IPS-NIHi7 (cell line): ENCODE measurements at regions not wholly inside any gene's neighbourhood (a gene's known extent, or its start where the extent isn't known, plus 50 kb on each side); places are given as distances from the start of the nearest gene placed in this dataset.
A peak's percentile ranks its signal among the peaks of the same experiment; 100 is the strongest.
"Not testable (repeated sequence)": the region's sequence is repeated elsewhere in the genome, so short reads cannot be mapped to it uniquely, and the experiment has no call there.

Source experiments
- DNase-seq: peaks from one replicate; pipeline ENCODE4 v3.0.0; 2012; ENCODE audit warnings: mixed read lengths; ENCODE audit errors: extremely low spot score

DNA sequence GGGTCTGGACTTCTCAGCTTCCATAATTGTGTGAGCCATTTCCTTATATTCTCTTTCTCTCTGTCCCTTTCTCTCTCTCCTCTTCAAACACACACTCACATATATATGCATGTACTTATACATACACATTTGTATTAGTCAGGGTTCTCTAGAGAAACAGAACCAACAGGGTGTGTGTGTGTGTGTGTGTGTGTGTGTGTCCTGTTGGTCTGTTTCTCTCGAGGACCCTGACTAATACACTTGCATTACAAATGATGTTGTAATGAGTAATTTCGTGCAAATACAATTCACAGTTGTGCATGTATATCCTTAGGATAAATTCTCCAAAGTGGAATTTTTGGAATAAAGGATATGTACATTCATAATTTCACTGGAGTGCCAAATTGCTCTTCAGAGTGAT lies 115.3 kb downstream of the NPIPB5 start:
- DNase-seq, result no peak

DNA sequence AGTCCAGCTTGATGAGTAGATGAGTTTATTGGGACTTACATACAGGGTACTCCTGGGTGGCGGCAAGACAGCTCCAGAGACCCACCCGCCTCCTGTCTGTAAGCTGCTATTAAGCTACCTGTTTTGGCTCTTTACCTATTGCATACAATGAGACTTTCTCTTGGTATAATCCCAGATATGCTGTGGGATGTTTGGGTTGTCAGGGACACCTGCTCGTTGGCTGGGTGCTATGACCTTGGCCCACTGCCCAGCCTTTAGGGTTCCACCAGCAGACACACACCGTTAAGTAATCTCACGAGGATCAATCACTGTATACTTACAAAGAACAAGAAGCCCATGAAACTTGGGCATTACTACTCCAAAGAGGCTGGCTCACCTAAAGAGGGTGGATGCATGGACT lies 116.4 kb downstream of the NPIPB5 start:
- no peak for DNase-seq

DNA sequence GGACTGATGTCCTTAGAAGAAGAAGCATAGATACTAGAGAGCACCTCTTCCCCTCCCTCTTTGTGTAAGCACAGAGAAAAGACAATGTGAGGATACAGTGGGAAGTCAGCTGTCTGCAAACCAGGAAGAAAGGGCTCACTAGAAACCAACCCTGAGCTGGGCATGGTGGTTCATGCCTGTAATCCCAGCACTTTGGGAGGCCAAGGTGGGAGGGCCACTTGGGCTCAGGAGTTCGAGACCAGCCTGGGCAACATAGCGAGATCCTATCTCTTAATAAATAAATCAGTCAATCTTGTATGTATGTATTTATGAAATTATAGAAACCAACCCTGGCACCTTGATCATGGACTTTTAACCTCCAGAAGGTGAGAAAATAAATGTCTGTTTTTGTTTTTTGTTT lies 118.3 kb downstream of the NPIPB5 start:
- no peak for DNase-seq

DNA sequence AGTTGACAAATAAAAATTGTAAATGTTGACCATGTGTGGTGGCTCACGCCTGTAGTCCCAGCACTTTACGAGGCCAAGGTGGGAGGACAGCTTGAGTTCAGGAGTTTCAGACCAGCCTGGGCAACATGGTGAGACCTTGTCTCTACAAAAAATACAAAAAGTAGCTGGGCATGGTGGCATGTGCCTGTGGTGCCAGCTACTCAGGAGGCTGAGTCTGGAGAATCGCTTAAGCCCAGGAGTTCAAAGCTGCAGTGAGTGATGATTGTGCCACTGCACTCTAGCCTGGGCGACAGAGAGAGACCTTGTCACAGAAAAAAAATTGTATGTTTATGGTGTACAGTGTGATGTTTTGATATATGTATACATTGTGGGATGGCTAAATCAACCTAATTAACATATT lies 119.6 kb downstream of the NPIPB5 start:
- DNase-seq, result no peak

DNA sequence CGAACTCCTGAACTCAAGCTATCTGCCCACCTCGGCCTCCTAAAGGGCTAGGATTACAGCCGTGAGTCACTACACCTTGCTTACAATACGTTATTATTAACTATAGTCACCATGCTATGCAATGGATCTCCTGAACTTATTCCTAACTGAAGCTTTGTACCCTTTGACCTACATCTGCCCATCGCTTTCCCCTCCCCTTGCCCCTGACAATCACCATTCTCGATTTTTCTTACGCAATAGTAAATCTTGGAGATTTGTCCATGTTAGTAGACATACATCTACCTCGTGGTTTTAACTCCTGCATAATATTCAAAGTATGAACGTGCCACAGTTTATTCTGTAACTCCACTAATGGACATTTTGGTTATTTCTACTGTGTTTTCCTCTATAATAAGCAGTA lies 120.6 kb downstream of the NPIPB5 start:
- no peak for DNase-seq

DNA sequence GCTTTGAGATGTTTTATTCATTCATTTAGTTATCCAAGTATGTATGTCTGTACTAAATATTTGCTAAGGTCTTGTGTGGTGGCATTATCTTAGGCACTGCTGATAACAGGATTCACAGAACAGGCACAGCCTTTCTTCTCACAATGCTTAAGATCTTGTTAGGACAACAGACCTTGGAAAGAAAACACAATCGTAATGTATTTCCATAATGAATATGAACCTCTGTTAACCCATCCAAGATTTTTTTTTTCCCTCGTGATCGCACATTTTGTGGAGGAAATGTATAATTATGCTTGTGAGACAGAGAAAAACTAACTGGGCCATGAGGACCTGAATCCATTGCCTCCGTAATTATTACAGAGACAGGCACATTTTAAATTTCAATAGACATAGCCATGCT lies 121.9 kb downstream of the NPIPB5 start:
- no peak for DNase-seq

DNA sequence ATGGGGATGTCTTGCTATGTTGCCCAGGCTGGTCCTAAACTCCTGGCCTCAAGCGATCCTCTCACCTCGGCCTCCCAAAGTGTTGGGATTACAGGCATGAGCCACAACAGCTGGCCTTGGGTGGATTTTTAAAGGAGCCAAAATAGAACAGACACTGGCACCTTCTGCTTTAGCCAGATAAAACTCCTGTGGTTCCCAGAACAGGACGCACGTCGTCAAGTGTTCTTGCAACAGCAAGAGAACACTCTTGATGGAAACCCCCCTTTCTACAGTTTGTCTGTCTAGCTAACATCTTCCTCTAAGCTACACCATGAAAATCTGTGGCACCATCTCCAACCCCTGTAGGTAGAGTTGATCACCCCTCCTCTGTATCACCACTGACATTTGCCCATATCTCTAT lies 122.6 kb downstream of the NPIPB5 start:
- no peak for DNase-seq

DNA sequence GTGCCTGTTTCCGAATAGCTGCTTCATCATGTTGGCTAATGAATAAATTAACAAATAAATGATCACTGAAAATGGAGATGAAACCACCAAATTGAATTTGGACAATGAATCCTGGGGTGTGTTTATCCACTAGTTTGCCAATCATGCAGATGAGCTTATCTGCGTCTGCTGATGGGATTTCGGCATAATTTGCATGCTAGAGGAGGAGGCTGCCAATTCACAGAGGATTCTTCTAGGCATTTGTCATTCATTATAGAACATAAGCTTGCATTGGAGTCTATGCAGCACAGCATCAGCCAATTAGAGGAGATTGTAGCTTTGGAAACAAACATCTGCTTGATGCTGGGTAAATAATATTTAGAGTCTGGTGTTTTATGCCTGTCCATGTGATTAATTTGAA lies 123.1 kb downstream of the NPIPB5 start:
- no peak for DNase-seq

DNA sequence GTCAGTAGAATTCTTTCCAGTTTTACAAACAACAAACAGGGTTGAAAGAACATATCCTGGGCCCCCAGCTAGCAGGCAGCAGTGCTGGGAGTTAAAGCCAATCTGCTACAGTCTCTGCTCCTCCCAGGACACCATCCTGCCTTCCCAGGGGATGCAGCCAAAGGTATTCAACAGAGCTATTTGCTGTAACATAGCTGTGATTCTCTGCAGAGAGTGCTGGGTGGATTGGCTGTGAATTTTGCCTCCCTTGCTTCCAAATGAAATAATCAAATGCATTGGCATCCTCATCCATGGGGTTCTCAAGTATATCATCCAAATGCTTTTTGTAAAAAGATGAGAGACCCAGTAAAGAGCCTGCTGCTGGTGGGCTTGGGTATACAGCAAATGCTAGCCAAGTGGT lies 124.3 kb downstream of the NPIPB5 start:
- peak; percentile 85 for DNase-seq

DNA sequence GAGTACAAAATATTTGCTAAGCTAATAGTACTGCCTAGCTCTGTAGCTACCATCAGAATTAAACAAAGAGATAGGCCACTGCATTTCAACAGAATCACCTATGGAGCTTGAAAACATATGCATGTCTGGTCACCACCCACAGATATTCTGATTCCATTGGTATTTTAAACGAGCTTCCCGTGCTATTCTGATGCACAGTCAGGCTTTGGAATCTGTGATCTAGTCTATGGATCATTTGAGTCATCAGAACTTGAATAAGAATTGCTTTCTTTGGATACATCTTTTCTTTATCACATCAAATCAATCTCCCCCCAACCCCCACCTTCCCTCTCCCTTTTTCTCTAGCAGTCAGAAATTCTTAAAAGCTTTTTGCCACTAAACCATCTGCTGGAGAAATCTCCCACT lies 124.7 kb downstream of the NPIPB5 start:
- DNase-seq, result peak; percentile 70

DNA sequence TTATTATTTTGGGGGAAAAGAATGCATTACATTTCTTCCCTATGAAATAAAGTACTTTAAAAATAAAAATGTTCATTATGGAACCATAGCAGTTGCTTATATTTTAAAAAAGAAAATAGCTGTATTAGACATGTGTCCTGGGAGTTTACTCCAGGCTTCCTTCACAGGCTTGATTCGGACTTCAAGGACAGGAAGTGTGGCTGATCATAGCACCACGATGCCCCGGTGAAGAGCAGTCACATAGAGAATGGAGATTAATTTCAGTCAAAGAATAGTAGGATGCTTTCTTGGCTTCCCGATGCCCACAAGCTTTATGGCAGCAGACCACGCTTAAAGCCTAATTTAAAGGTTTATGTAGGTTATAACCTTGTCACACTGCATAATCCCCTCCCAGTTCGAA lies 125.1 kb downstream of the NPIPB5 start:
- DNase-seq, result no peak

DNA sequence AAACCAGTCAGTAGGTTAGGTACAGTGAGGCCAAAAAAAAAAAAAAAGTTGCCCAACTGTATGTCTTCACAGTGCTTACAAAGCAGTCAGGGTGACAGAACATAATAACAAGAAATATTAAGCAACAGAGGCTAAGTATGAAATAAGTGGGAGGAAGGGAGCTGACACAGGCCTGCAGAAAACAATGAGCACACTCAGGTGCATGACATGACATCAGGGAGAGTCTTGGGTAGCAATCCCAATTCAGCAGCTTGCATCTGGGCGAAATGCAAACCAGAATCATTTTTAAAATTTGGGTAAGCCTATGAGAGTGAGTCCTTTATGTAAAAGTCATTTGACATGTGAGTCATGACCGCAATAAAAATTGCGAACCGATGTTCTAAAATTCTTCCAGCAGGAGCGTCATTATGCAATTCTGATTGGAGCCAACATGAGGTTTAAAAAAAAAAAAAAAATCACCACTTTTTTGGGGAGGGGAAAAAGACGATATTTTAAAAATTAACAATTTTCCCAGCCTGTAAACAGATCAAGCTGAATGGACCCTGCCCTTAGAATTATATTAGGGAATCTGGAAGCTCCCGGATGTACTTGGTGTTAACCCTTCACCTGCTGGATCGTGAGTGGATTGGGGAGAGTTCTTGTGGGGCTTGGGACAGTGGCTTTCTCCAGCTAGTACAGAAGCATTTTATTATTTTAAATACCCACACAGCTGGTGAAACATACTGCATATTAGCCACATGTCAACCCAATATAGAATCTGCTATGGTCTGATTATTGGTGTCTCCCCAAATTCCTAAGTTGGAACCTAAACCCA lies 127.9 kb downstream of the NPIPB5 start:
- DNase-seq, result no peak

DNA sequence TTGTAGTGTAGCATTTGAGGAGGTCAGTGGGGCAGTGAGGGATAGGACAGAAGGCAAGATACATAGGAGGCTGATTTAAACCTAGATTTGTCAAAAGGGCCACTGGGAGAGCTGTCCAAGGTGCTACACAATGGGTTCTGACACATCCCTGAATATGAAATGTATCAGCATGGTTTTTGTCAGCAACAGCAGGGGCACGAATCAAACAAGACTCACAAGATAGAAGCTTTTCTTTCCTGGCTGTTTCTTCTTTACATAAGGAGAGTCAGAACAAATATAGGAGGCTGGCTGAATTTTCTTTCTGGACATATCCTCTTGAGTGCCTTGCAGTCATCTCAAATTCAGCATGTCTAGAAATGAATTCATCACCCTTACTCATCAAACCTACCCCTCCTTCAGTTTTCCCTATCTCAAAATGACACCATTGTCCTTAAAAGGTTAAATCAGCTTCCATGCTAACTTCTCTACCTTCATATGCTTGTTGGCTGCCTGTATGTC lies 130.5 kb downstream of the NPIPB5 start:
- peak; percentile 80 for DNase-seq

DNA sequence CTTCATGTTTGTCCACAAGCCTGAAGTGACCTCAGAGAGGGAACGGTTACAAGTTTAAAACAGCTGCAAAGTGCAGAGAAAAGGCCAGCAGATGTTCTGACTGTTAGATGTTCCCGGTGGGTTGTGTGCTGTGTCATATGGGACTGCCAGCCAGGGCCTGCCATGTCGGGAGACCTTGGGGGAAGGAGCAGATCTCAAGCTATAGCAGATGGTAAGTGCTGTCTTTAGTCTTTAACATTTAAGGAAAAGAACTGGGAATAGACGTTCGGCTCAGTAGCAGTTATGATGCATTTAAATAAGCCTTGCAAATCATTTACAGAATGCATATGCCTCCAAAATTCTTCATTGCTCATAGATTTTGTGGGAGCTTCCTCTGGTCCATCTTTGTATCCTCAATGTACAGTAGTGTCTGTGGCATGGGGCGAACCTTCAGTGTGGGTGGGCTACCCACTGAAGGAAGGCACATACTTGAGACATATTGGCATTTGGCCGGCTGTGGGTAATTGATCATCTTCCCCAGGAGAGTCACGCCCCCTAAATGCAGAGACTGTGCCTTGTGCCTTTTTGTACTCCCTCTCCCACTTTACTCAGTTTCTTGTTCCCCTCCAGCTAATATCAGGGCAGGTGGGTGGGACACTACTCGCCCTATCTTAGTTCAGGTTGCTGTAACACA lies 131.9 kb downstream of the NPIPB5 start:
- no peak for DNase-seq

DNA sequence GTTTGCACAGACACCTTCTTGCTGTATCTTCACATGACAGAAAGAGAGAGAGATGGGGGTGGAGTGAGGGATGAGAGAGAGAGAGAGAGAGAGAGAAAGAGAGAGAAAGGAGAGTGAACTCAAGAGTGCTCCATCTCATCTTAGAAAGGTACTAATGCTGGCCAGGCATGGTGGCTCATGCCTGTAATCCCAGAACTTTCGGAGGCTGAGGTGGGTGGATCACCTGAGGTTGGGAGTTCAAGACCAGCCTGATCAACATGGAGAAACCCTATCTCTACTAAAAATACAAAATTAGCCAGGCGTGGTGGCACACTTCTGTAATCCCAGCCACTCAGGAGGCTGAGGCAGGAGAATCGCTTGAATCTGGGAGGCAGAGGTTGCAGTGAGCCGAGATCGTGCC lies 132.5 kb downstream of the NPIPB5 start:
- DNase-seq, result not testable (repeated sequence)

DNA sequence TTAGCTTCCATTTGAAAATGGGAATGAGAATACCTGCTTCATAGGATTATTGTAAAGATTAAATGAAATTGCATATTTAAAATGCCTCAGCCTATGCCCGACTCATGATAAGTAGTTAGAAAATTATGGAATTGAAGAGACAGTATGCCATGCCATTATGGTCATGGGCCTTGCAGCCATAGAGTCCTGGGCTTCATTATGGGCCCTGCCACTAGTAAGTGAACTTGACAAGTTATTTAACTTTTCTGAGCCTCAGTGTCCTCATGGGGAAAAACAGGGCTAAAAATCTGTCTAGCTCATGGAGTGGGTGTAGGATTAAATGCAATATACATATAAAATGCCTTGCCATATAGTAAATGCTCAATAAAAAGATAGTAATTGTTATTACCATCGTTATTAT lies 133.2 kb downstream of the NPIPB5 start:
- DNase-seq, result no peak

DNA sequence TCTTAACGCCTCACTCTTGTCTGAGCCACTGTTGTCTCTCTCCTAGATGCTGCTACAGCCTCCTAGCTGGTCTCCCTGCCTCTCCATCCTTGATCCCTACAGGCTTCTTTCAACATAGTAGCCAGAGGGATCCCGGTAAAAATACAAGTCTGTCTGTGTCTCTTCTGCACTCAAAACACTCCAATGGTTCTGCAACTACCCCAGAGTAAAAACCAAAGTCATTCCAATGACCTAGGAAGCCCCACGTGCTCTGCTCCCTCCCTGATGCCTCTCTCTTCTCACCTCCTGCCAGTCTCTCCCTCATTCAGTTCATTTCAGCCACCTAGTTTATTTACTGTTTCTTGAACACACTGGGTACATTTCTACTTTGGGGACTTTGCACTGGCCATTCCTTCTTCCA lies 135.2 kb downstream of the NPIPB5 start:
- DNase-seq, result no peak

DNA sequence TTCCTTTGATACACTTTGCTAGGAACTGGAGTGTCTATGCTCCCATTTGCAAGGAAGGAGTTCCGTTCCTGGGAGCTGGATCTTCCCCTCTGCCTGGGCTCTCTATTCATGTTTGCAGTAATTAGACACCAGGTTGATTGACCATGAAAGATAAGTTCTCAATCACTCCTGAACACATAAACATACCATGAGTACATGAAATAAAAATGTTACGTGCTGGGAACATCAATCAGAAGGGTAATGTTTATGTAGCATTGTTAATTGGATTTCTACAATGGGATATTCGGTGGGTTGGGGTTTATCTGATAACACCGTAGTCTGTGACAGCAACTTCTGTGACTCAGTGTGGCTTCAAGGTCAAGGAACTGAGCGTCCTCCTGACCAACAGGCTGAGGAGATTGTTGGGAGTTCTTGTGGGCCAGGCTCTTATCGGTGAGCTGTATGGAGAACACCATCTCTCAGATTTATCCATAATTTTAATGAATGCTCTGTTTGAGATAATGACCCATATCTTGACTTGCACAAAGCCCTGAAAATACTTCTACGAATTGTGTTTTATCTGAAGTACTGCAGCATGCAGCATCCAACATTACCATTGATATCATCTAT lies 136.4 kb downstream of the NPIPB5 start:
- no peak for DNase-seq

DNA sequence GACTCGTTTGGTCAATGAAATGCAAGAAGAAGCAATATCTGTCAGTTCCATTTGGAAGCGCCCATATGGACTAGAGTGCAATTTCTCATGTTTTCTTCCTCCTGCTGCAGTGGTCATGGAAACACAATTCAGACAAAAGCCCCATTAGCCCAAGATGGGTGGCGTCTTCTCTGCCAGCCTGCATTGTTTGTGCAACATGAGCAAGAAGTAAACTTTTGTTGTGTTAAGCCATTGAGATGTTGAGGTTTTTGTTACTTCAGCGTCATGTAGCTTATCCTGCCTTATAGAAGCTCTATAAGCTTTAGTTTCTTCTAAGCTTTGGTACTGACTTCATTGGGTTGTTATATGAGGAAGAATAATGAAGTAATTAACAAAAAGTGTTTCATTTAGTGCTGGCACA lies 137.4 kb downstream of the NPIPB5 start:
- no peak for DNase-seq

DNA sequence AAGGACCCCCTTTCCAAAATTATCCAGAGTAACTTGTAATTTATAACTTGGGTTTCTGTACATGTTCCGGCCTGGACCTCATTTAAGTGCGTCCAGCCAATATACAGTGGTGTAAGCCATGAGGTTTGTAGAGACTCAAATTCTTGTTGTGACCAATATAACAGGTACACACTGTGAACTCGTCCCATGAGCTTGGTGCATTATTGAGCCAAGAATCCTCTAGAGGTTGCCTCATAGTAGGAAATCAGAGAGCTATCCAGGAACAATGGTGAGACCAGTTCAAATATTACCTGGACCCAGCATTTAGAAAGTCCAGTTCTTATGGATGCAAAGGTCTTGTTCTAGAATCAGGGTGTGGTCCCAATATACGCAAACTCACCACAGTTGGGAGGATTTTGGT lies 138.2 kb downstream of the NPIPB5 start:
- DNase-seq, result no peak

DNA sequence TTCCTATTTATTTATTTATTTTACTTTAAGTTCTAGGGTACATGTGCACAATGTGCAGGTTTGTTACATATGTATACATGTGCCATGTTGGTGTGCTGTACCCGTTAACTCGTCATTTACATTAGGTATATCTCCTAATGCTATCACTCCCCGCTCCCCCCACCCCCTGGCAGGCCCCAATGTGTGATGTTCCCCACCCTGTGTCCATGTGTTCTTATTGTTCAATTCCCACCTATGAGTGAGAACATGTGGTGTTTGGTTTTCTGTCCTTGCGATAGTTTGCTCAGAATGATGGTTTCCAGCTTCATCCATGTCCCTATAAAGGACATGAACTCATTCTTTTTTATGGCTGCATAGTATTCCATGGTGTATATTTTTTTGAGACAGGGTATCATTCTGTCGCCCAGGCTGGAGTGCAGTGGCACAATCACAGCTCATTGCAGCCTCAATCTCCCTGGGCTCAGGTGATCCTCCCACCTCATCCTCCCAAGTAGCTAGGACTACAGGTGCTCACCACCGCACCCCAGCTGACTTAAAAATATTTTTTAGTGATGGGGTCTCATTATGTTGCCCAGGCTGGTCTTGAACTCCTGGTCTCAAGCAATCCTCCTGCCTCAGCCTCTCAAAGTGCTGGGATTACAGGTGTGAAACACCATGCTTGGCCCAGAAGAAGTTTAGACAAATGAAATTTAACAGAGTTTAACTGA lies 140.6 kb downstream of the NPIPB5 start:
- DNase-seq, result not testable (repeated sequence)

DNA sequence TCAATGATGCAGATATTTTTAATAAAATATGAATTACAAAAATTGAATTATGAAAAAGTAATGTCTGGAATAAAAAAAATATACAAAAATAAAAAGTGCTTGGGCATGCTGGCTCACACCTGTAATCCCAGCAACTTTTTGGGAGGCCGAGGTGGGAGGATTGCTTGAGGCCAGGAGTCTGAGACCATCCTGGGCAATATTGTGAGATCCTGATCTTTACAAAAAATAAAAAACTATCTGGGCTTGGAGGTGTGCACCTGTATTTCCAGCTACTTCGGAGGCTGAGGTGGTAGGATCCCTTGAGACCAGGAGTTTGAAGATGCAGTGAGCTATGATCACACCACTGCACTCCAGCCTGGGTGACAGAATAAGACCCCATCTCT lies 141.8 kb downstream of the NPIPB5 start:
- DNase-seq, result no peak
